ENCODE measurements at regions not wholly inside any gene's neighbourhood (a gene's known extent, or its start where the extent isn't known, plus 50 kb on each side); places are given as distances from the start of the nearest gene placed in this dataset.

DNA sequence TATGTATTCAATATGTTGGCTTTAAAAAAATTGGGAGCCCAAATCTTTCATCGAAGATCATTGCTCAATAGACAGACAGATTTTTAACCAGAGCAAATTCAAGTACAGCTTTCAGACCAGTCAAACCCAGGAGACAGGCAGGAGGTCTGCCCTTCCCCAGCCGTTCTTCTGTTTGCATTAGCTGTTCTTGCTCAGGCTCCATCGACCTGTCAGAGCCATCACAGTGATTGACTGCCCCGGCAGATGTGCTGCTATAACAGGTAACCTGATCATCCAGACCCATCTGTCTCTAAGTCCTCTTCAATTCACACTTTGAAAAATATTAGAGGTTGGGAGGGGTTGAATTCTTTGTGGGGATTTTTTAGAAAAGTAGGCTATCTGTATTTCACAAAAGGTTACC lies 453.5 kb downstream of the FOXG1 start:
- Histone ChIP-seq H3K27ac (ENCODE audit: low read depth, low read length) (no peak overlapping the region), H2AFZ (ENCODE audit: low read length) (no peak overlapping the region), H4K8ac (ENCODE audit: extremely low read depth, insufficient read depth, low read length) (no peak overlapping the region), H2BK20ac (ENCODE audit: low read length) (no peak overlapping the region), H2AK5ac (ENCODE audit: low read depth, low read length) (no peak overlapping the region), H4K5ac (ENCODE audit: insufficient read length, low read depth, low read length) (no peak overlapping the region), H3K4me3 (ENCODE audit: extremely low read depth in 1 of 4, insufficient read depth in 2 of 4, low read depth in 3 of 4, low read length in 4 of 4) (no peak overlapping the region), H2BK12ac (ENCODE audit: low read depth, low read length) (no peak overlapping the region), H3K79me2 (ENCODE audit: control insufficient read depth in 1 of 2, insufficient read depth in 2 of 2, low read length in 2 of 2) (no peaks in the 10 kb centered on the region), H3K4me2 (ENCODE audit: insufficient read depth in 1 of 2, low read depth in 2 of 2, low read length in 2 of 2) (no peak overlapping the region), H3K14ac (ENCODE audit: insufficient read length) (no peak overlapping the region), H2BK5ac (ENCODE audit: low read depth, low read length) (no peak overlapping the region), H3K27me3 (replicated peaks in 1 of 4; ENCODE audit: control insufficient read depth in 3 of 4, extremely low read depth in 1 of 4, insufficient read depth in 3 of 4, low read length in 3 of 4) (no peaks in the 10 kb centered on the region), H3K4ac (replicated peaks; ENCODE audit: insufficient read length, low read depth, low read length) (no peak overlapping the region), H2BK120ac (replicated peaks; ENCODE audit: low read depth, low read length) (no peak overlapping the region), H3K79me1 (ENCODE audit: low read depth, low read length) (no peaks in the 10 kb centered on the region), H3K4me1 (replicated peaks in 1 of 4; ENCODE audit: control insufficient read depth in 3 of 4, insufficient read depth in 4 of 4, low read length in 3 of 4) (no peaks in the 10 kb centered on the region), H3K36me3 (ENCODE audit: control insufficient read depth in 2 of 4, insufficient read depth in 4 of 4, low read length in 3 of 4) (no peaks in the 10 kb centered on the region), H3K23ac (ENCODE audit: insufficient read length) (no peak overlapping the region), H3K56ac (replicated peaks; ENCODE audit: insufficient read length, low read depth, low read length) (no peak overlapping the region), H3K18ac (ENCODE audit: extremely low read depth, low read length) (no peak overlapping the region), H4K20me1 (replicated peaks in 1 of 2; ENCODE audit: control insufficient read depth in 1 of 2, insufficient read depth in 2 of 2, low read length in 2 of 2) (no peaks in the 10 kb centered on the region), H3K9me3 (ENCODE audit: insufficient read depth in 2 of 2, low read depth in 1 of 2, low read length in 1 of 2) (no peaks in the 10 kb centered on the region), H3K9ac (replicated peaks in 1 of 4; ENCODE audit: extremely low read depth in 1 of 4, low read depth in 3 of 4, low read length in 3 of 4) (no peak overlapping the region), H2BK15ac (ENCODE audit: low read length) (no peak overlapping the region), H4K91ac (replicated peaks; ENCODE audit: insufficient read length, low read length) (no peak overlapping the region), H3K23me2 (ENCODE audit: low read depth, low read length) (no peaks in the 10 kb centered on the region)
- FAIRE-seq (no peak), DNase-seq (ENCODE audit: low read depth in 1 of 2, low spot score in 2 of 2) (no peak)
- ChIA-PET POLR2A (ENCODE audit: partially characterized antibody) (no interaction called here), CTCF (ENCODE audit: partially characterized antibody) (interaction anchor here (1.1 to 4.6 kb wide), 4 partner anchors 10 to 446 kb away, joined by 3 to 17 read pairs (median 4); no protein-coding TSS in a partner anchor)
- TF ChIP-seq RAD21 (IDR thresholded peaks at IDR 0.05 in 1 of 2, conservative IDR thresholded peaks at IDR 0.05 in 1 of 2; ENCODE audit: low read depth in 2 of 2, low read length in 2 of 2) = no peak
- no peak for TF ChIP-seq TCF12 (IDR thresholded peaks at IDR 0.05; ENCODE audit: low read depth, low read length)
- TF ChIP-seq, protein P1, sequence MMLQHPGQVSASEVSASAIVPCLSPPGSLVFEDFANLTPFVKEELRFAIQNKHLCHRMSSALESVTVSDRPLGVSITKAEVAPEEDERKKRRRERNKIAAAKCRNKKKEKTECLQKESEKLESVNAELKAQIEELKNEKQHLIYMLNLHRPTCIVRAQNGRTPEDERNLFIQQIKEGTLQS (IDR thresholded peaks at IDR 0.05; ENCODE audit: insufficient read depth, low read depth, low read length) = no peak
- TF ChIP-seq BACH1 (IDR thresholded peaks at IDR 0.05; ENCODE audit: low read length) = no peak
- no peak for TF ChIP-seq CBX5 (IDR thresholded peaks at IDR 0.05; ENCODE audit: low read depth, low read length)
- 83% methylated on average over 4 of the region's 4 CpGs; no CpG with 5 or more reads in 1 of the 2 experiments for WGBS, 2 experiments (ENCODE audit: extremely low coverage in 1 of 2, insufficient coverage in 1 of 2, insufficient read length in 1 of 2, insufficient replicate concordance in 2 of 2, low coverage in 1 of 2, low lambda C conversion rate in 2 of 2, missing lambda C conversion rate in 1 of 2)
